HS-27A (cell line): ENCODE measurements at regions not wholly inside any gene's neighbourhood (a gene's known extent, or its start where the extent isn't known, plus 50 kb on each side); places are given as distances from the start of the nearest gene placed in this dataset.
"Not testable (repeated sequence)": the region's sequence is repeated elsewhere in the genome, so short reads cannot be mapped to it uniquely, and the experiment has no call there.

Experiments used
- DNase-seq: peaks from one replicate; pipeline ENCODE4 v3.0.0-alpha.2; 2012; ENCODE audit warnings: low read depth, missing footprints

DNA sequence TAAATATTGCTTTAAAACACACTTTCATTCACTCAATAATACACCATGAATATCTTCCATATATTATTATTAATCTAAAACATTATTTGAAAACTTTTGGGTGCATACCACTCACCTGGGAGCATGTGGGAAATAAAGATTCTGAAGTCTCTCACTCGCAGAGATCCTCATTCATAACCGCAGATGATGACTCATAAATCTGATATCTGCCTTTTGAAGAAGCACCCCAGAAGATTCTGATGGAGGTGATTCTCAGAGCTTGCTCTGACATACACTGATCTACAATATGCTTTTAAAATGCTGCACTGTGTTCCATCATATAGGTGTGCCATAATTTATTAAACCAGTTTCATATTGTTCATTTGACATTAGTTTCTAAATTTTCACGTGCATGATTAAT lies 135.0 kb upstream of the SGK1 start:
- no peak for DNase-seq

DNA sequence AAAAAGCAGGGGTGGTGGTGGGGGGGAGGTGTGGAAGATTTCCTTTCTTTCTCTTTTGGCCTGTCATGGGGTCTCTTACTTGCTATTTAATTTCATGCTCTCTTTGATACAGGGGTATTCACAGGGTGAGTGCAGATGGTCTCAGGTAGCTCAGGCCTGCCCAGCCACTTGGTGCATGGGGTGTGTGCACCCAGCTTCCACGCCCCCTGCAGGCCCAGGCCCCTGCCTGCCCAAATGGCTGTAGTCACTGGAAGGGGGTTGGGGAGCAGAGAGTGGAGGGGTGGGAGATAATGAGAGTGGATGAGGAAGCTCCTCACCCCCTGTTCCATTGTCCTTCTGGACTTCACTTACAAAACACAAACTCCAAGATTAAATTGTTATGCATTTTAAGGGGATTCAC lies 133.6 kb upstream of the SGK1 start:
- no peak for DNase-seq

GRCh38 chr6:134449781-134450180 lies 131.9 kb upstream of the SGK1 start:
- DNase-seq: no peak

GRCh38 chr6:134449004-134449403 lies 131.1 kb upstream of the SGK1 start:
- no peak for DNase-seq

DNA sequence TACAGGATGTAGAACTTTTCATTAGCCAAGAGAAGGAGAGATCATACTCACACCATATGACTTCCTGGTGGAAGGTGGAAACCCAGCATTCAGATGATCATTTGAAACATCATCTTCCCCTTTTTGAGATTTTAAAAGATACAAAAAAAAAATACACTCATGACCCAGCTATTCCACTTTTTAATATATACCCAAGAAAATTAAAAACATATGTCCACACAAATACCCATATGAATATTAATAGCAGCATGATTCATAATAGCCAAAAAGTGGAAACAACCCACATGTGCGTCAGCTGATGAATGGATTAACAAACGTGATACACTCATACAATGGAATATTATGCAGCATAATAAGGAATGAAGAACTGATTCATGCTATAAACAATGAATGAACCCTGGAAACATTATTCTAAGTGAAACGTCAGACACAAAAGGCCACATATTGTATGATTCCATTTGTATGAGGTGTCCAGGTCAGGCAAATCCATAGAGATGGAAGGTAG lies 130.0 kb upstream of the SGK1 start:
- no peak for DNase-seq

- no peak for DNase-seq
Observed at GRCh38 chr6:134447423-134447822, 129.5 kb upstream of the SGK1 start.

- DNase-seq: no peak
Observed at GRCh38 chr6:134446896-134447295, 129.0 kb upstream of the SGK1 start.

DNA sequence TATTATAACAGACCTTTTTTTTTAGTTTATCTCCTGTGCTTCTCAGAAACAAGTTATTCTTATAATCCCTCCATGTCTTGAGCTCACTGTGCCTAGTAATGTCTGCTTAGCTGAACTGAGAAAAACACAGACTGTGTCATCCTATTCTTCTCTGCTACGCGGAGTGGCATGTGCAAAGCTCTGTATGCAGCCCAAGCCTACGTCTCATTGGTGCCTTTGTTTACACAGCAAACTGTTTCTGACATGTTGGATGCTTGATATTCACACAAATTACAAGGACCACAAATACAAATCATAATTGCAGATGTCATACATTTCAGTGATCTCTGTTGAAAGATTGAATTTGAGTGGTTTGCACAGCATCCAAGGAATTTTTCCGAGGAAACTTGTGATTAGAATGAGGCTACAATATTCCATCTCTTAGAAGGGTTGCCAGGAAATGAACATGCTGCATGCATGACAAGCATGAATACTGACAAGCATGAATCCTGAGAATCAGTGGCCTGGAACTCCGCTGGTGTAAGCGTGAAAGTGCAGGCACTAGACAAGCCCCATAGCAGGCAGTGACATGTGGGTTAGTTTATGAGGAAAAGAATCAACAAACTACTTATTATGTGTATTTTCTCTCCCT lies 128.4 kb upstream of the SGK1 start:
- DNase-seq: no peak

DNA sequence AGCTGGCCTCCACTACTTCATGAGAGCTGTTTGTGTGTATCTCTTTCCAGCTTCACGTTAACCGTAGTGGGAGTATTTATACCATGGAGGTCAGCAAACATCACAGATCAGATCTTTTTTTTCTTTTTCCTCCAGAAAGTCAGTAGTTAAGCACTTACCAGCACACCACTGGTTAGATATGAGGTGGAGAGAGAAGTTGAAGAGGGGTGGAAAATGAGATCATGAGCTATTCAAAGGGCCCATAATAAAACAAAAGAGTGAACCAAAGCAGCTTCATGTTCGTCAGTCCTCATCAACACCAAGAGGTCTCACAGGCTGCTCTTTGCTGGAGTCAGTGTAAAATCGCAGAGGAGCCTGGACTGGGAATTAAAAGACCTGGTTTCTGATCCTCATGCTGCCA lies 125.1 kb upstream of the SGK1 start:
- no peak for DNase-seq

GRCh38 chr6:134442073-134442472 lies 124.2 kb upstream of the SGK1 start:
- DNase-seq: no peak

DNA sequence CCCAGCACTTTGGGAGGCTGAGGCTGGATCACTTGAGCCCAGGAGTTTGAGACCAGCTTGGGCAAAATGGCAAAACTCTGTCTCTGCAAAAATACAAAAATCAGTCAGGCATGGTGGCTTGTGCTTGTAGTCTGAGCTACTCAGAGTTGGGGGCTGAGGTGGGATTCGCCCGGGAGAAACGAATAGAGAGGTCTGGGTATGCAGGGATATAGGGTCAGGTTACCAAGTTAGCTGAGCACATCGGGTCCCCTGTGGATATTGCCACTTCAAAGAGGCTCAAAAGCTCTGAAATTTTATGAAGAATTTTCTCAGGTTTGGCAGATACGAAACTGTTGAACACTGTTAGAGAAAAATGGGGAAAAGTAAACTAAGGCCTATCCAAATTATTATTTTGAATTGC lies 120.9 kb upstream of the SGK1 start:
- no peak for DNase-seq

DNA sequence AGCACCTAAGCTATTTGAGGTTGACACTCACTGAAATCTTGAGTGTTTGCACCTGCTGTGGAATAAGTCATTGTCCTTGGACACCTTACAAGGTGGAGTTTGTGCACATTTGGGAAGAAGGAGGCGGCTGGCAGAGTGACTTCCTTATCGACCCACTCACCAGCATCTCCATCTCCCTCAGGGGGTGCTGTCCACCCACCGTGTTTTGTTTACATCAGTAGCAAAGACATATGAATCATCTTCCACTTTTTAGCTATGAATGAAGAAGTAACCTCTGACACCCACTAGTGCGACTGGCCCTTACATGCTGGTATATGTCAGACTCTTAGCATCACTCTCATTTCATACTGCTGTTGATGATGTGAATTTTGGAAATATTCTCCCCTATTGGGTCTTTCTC lies 119.5 kb upstream of the SGK1 start:
- no peak for DNase-seq

- no peak for DNase-seq
Observed at GRCh38 chr6:134436950-134437349, 119.0 kb upstream of the SGK1 start.

- DNase-seq: peak; percentile 86
Observed at GRCh38 chr6:134436281-134436815, 118.4 kb upstream of the SGK1 start.

DNA sequence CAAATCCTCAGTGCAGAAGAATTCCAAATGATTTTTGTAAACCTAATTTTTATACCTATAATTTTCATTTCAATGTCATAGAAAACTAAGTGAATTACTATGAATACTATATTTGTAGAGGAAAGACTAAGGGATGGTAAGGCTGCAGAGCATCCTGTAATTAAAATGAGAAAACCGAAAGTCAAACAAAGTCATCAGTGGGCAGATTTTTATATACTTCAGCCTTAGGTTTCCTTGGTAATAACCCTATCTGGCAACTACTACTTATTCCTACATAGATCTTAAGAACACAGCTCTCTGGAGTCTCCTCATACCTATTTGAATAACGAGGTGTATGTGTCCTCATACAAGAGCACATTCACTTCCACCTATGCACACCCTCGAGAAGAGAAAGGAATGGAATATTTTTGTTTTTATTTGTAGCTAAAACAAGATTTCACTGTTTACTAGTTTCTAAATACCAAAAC lies 117.9 kb upstream of the SGK1 start:
- DNase-seq: no peak

- DNase-seq: no peak
Observed at GRCh38 chr6:134434019-134434942, 116.4 kb upstream of the SGK1 start.

GRCh38 chr6:134432036-134432435 lies 114.1 kb upstream of the SGK1 start:
- DNase-seq: no peak

GRCh38 chr6:134431421-134431859 lies 113.5 kb upstream of the SGK1 start:
- no peak for DNase-seq

DNA sequence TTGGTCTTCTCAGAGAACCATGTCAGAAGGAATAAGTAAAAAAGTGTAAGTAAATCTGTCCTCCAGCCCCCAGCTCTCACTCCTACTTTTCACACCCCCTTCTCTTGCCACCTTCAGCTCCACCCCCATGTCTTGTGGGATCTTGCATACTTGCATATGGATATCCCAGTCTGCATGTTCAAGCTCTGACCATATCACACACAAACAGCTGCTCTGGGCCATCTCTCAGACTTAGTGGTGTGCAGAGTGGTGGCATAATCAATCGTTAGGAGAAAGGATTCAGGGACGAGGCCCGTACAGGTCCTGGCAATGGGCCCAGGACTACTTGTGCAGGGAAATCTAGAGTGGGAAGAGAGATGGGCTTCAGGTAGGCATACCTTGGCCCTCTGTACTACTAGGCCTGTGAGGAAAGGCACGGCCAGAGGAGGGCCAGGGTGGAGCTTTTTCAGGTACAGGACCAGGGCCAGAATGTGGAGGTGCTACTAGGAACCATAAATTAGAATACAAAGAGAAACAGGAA lies 112.0 kb upstream of the SGK1 start:
- DNase-seq: no peak

DNA sequence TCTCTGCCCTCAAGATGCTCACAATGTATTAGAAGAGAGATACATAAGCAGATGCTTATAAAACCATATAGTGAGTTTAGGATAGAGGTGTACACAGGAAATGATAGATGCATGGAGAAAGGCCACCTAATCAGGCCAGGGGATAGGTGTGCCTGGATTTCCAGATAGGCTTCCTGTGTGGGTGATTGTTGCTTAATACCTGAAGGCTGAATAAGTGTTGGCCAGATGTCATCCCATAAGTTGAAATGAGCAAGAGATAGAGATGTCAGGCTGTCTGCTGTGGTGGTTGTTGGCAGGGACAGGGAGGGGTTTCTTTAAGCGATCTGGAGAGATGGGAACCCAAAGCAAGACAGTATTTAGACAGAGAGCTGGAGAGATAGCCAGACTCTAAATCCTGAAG lies 109.8 kb upstream of the SGK1 start:
- no peak for DNase-seq

DNA sequence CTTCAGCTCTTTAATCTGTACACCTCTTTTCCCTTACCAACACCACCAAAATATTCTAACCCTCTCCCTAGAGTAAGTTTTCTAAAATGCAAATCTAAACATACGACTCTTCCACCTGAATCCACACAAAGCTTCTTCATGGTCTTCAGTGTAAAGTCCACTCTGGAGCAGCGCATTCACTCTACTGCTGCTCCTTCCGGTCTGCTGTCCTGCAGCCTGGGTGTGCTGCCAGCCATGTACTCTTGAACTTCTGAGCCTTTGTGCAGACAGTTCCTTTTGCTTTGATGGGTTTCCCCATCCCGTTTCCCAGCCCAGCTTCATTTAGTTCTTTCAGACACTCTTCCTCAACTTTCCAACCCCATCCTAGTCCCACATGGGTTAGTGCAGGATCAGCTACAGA lies 108.7 kb upstream of the SGK1 start:
- no peak for DNase-seq

DNA sequence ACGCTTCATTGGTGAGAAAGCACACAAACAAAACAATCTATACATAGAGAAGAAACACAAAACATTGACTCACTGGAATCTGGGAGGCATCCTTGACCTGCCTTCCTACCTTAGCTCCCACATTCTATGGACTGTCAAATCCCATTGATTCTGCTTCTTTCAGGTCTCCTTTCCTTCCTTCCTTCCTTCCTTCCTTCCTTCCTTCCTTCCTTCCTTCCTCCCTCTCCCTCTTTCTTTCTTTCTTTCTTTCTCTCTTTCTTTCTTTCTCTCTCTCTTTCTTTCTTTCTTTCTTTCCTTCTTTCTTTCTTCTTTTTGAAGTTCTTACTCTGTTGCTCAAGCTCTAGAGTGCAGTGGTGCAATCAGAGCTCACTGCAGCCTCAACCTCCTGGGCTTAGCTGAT lies 108.0 kb upstream of the SGK1 start:
- DNase-seq: not testable (repeated sequence)

GRCh38 chr6:134425513-134425912 lies 107.6 kb upstream of the SGK1 start:
- DNase-seq: no peak
